ENCODE measurements at regions not wholly inside any gene's neighbourhood (a gene's known extent, or its start where the extent isn't known, plus 50 kb on each side); places are given as distances from the start of the nearest gene placed in this dataset.

DNA sequence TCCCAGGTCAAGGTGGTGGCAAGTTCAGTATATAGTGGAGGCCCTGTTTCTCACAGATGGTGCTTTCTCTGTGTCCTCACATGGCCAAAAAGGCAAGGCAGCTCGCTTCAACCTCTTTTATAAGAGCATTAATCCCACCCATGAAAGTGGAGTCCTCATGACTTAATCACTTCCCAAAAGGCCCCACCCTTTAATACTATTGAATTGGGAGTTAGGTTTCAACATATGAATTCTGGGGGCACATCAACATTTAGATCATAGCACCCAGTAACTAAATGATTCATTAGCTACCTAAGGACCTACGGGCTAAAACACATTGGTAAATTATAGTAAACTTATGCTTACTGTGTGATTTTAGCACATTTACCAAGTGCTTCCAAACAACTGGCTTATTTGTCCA, 317.9 kb downstream of the LTN1 start:
- Histone ChIP-seq H3K4me3 (ENCODE audit: low read length) (no peak overlapping the region), H3K27ac (ENCODE audit: low read depth, low read length) (no peak overlapping the region), H3K4me1 (ENCODE audit: insufficient read depth, low read length) (no peaks in the 10 kb centered on the region), H3K36me3 (ENCODE audit: insufficient read depth, low read length) (no peaks in the 10 kb centered on the region), H3K9me3 (ENCODE audit: insufficient read depth, low read depth, low read length) (0 out of 2 replicates have a peak, but pooled peaks cover 3% of the 10 kb centered on the region), H3K27me3 (ENCODE audit: insufficient read depth, low read length) (no peaks in the 10 kb centered on the region), H3K9ac (ENCODE audit: low read depth, low read length) (no peak overlapping the region)
- 94% methylated on average over 1 of the region's 2 CpGs for WGBS

DNA sequence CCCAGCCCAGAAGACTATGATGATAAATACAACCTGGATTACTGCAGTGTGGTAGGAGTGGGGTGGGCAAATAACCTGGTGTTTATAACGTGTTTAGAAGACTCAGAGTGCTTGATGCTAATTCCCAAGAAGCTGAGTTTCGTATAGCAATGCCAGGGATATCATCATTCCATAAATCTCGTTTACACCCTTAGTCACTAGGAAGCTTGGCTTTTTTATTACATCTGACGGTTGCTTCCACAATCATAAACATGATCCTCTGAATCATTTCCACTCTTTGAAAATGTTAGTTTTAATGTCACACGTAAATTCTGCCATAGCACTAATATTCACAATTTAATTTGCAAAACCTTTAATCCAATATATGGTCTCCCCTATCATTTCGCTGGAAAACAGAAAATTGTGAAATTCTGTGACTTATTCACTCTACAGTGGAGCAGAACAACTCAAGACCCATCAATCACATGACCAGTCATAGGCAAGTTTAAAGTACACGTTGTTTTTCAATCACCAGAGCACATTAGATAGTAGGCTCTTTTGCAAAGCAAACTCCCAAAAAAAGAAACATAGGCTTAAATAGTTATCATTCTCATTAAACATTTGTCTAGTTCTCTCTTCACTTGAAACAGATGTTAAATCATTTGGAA, 321.0 kb downstream of the LTN1 start:
- Histone ChIP-seq H3K4me1 (ENCODE audit: insufficient read depth, low read length) (no peaks in the 10 kb centered on the region), H3K9me3 (ENCODE audit: insufficient read depth, low read depth, low read length) (0 out of 2 replicates have a peak, but pooled peaks cover 3% of the 10 kb centered on the region), H3K36me3 (ENCODE audit: insufficient read depth, low read length) (no peaks in the 10 kb centered on the region), H3K4me3 (ENCODE audit: low read length) (no peak overlapping the region), H3K27ac (ENCODE audit: low read depth, low read length) (no peak overlapping the region), H3K9ac (ENCODE audit: low read depth, low read length) (no peak overlapping the region), H3K27me3 (ENCODE audit: insufficient read depth, low read length) (no peaks in the 10 kb centered on the region)
- WGBS, result 93% methylated on average over 7 of the region's 7 CpGs

DNA sequence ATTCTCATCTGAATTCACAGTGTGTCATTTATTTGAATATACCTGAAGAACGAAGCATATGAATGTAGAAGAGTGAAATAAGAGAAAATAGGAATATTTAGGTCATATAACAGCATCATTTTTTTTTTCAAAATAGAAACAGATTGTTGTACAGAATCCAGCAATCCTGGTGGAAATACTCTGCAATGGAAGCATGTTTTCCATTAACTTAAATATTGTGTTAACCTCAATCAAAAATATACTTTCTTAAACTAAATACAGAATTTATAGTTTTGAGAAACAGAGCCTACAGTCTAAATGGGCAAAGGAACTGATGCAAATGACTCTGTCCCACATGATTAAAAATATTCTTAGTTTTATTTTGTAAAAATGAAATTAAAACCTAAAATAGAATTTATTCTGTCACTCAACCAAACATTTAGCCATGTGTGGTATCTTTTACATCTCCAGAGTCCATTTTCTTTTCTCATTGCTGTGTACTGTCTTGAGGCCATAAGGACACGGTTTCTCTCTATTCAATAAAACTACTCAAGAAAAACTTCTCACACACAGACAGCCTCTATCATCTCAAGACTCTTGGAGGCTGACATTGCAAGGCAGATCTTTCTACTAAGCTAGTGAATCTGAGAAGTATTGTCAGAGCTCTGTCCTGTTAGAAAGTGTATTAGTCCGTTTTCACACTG, 322.6 kb downstream of the LTN1 start:
- Histone ChIP-seq H3K27ac (ENCODE audit: low read depth, low read length) (no peak overlapping the region), H3K36me3 (ENCODE audit: insufficient read depth, low read length) (no peaks in the 10 kb centered on the region), H3K4me3 (ENCODE audit: low read length) (no peak overlapping the region), H3K4me1 (ENCODE audit: insufficient read depth, low read length) (no peaks in the 10 kb centered on the region), H3K27me3 (ENCODE audit: insufficient read depth, low read length) (no peaks in the 10 kb centered on the region), H3K9ac (ENCODE audit: low read depth, low read length) (no peak overlapping the region), H3K9me3 (ENCODE audit: insufficient read depth, low read depth, low read length) (no peaks in the 10 kb centered on the region)
- WGBS, result 93% methylated on average over 2 of the region's 3 CpGs

DNA sequence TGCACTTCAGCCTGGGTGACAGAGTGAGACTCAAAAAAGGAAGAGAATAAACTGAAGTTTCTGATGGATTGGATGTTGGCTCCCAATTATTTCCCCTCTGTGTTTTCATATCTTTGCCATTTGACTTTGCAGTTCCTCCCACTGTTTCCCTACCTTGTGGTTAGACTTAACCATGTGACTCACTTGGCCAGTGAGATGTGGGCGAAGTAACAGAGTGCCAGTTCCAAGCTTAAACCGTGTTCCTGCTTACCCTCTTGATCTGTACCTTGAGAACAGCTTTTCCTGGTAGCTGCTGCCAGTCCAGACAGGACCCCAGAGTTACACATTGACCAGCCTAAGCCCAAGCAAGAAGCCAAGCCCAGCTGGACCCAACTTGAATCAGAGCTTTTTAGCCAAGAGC, 323.4 kb downstream of the LTN1 start:
- Histone ChIP-seq H3K27ac (ENCODE audit: low read depth, low read length) (no peak overlapping the region), H3K9me3 (ENCODE audit: insufficient read depth, low read depth, low read length) (no peaks in the 10 kb centered on the region)
- 91% methylated on average over 2 of the region's 2 CpGs for WGBS

DNA sequence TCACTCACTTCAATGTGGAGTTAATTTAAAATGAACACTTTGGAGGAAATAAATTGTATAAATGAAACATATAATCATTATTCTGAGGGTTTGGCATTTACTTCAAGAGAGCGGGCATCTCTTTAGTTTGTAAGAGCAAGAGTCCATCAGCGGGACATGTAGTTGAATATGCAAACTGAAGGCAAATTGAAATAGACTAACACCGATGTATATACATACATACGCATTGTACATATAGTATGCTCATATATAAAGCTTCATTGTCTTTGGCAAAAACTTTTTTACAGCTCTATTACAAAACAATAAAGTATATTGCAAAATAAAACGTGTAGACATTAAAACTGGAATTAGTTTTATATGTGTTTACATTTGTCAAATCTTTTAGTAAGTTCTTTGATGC, 328.9 kb downstream of the LTN1 start:
- Histone ChIP-seq H3K27me3 (ENCODE audit: insufficient read depth, low read length) (no peaks in the 10 kb centered on the region), H3K9ac (ENCODE audit: low read depth, low read length) (no peak overlapping the region), H3K4me1 (ENCODE audit: insufficient read depth, low read length) (no peaks in the 10 kb centered on the region), H3K4me3 (ENCODE audit: low read length) (no peak overlapping the region), H3K36me3 (ENCODE audit: insufficient read depth, low read length) (no peaks in the 10 kb centered on the region), H3K27ac (ENCODE audit: low read depth, low read length) (no peak overlapping the region), H3K9me3 (ENCODE audit: insufficient read depth, low read depth, low read length) (no peaks in the 10 kb centered on the region)
- WGBS, result 93% methylated on average over 2 of the region's 5 CpGs

More for the DNA sequence above, 323.4 kb downstream of the LTN1 start:
- Histone ChIP-seq H3K4me3 (ENCODE audit: low read length) (no peak overlapping the region), H3K36me3 (ENCODE audit: insufficient read depth, low read length) (no peaks in the 10 kb centered on the region), H3K27me3 (ENCODE audit: insufficient read depth, low read length) (no peaks in the 10 kb centered on the region), H3K4me1 (ENCODE audit: insufficient read depth, low read length) (no peaks in the 10 kb centered on the region), H3K9ac (ENCODE audit: low read depth, low read length) (no peak overlapping the region)

DNA sequence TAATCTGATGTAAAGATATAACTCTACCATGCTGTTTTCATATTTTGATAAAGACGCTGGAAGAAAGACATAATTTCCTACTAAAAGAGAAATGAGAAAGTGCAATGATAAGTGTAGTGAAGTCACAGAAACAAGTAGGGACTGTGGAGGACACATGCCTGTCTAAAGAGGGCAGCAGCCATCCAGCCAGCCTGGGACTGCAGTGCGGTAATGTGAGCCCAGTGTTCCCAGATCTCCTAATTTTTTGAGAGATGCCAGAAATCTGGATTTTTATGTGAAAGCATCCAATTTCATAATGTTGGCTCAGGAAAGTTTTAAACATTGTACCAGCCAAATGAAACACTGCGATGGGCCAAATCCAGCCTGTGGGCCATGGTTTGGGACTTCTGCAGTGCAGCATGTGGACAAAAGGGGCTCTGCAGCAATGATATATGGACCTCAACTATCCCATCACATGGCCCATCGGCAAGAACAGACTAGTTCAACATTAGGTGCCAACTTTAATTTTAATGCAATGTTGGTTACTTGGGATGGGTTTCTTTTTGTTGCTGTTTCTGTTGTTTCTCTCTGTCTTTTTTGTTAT, 329.5 kb downstream of the LTN1 start:
- Histone ChIP-seq H3K27ac (ENCODE audit: low read depth, low read length) (no peak overlapping the region), H3K36me3 (ENCODE audit: insufficient read depth, low read length) (no peaks in the 10 kb centered on the region), H3K9ac (ENCODE audit: low read depth, low read length) (no peak overlapping the region), H3K27me3 (ENCODE audit: insufficient read depth, low read length) (no peaks in the 10 kb centered on the region), H3K4me1 (ENCODE audit: insufficient read depth, low read length) (no peaks in the 10 kb centered on the region), H3K9me3 (ENCODE audit: insufficient read depth, low read depth, low read length) (no peaks in the 10 kb centered on the region), H3K4me3 (ENCODE audit: low read length) (no peak overlapping the region)
- WGBS, result 94% methylated on average over 3 of the region's 4 CpGs

DNA sequence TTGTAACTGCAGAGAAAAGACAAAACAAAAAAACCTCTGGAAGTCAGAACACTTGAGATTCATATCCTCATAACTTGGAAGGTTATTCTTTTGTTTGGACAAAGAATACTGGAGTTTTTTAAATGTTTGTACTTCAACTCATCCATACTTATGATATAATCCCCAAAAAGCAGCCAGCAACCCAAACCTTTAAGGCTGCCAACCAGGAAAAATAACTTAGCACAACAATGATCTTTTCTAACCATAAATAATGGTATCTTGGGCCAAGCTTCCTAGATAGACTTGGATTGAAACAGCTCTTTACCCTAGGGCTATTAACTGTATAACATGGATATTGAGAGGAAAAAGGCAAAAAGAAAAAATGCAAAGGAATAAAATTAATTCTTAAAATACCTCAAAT, 335.1 kb downstream of the LTN1 start:
- Histone ChIP-seq H3K9me3 (ENCODE audit: insufficient read depth, low read depth, low read length) (no peaks in the 10 kb centered on the region), H3K9ac (ENCODE audit: low read depth, low read length) (no peak overlapping the region), H3K27me3 (ENCODE audit: insufficient read depth, low read length) (no peaks in the 10 kb centered on the region), H3K4me3 (ENCODE audit: low read length) (no peak overlapping the region), H3K4me1 (ENCODE audit: insufficient read depth, low read length) (no peaks in the 10 kb centered on the region), H3K27ac (ENCODE audit: low read depth, low read length) (no peak overlapping the region), H3K36me3 (ENCODE audit: insufficient read depth, low read length) (no peaks in the 10 kb centered on the region)

DNA sequence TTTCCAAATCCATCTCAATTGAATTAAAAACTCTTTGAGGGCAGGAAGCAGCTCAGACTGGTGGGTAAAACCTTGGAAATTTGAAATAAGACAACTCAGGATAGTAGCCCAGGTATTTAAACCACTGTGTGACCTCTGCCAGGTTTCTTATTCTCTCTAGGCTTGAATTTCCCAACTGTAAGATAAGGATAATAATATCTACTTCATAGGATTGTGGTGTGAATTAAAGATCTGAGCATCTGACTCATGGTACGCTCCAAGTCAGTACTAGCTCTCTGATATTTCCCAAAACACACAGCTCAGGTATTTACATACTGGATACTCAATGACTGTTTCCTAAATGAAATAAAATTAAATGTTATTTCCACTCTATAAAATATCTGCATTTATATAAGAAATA, 337.2 kb downstream of the LTN1 start:
- WGBS, result no CpG with 5 or more reads among the region's 1 CpG
- no peak overlapping the region for H3K4me3 ChIP-seq (ENCODE audit: low read length)
- H3K27me3 ChIP-seq (ENCODE audit: insufficient read depth, low read length), result no peaks in the 10 kb centered on the region
- H3K27ac ChIP-seq (ENCODE audit: low read depth, low read length), result no peak overlapping the region
- H3K9me3 ChIP-seq (ENCODE audit: insufficient read depth, low read depth, low read length), result no peaks in the 10 kb centered on the region
- no peak overlapping the region for H3K9ac ChIP-seq (ENCODE audit: low read depth, low read length)
- H3K36me3 ChIP-seq (ENCODE audit: insufficient read depth, low read length), result no peaks in the 10 kb centered on the region
- H3K4me1 ChIP-seq (ENCODE audit: insufficient read depth, low read length), result no peaks in the 10 kb centered on the region

DNA sequence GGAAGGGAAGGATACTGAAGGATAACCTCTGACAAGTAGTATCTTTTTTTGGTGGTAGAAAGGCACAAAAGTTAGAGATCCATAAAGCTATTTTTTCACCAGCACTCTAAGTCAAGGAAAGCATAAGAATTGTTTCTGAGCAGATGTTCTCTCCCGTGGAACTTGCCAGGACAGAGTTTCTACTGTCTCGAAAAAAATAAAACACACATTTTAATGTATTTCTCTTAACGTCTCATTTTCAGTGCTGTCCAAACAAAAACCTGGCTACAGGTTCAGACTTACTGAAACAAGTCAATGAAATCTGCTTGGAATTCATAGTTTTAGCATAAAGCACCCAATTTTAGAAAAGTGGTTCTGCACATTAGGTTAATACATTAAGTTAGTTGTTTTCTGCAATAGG, 338.3 kb downstream of the LTN1 start:
- 93% methylated on average over 3 of the region's 3 CpGs for WGBS

DNA sequence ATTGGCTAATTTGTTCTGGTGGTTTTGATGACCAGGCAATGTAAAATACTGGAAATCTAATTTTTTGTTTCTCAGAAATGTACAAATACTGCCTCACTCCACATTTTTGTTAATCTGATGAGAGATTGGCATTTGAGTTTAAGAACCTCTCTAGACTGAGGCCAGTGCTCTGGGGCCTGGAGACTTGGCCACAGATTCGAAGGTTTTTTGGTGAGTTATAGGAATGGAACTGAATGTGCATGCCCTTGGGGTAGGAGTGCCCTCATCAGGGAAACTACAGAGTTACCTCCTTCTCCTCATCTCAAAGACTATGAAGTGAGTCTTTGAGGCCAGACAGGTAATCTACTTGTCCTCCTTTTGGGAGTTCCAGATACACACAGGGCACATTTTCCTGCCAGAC, 347.9 kb downstream of the LTN1 start:
- Histone ChIP-seq H3K27ac (ENCODE audit: low read depth, low read length) (no peak overlapping the region), H3K9ac (ENCODE audit: low read depth, low read length) (no peak overlapping the region), H3K4me3 (ENCODE audit: low read length) (no peak overlapping the region), H3K36me3 (ENCODE audit: insufficient read depth, low read length) (no peaks in the 10 kb centered on the region), H3K4me1 (ENCODE audit: insufficient read depth, low read length) (peaks cover 6% of the 10 kb centered on the region; the same call in 1 of the 2 replicates), H3K27me3 (ENCODE audit: insufficient read depth, low read length) (no peaks in the 10 kb centered on the region), H3K9me3 (ENCODE audit: insufficient read depth, low read depth, low read length) (no peaks in the 10 kb centered on the region)
- 88% methylated on average over 1 of the region's 1 CpG for WGBS

More for the DNA sequence above, 338.3 kb downstream of the LTN1 start:
- no peak overlapping the region for H3K9ac ChIP-seq (ENCODE audit: low read depth, low read length)
- H3K27me3 ChIP-seq (ENCODE audit: insufficient read depth, low read length), result no peaks in the 10 kb centered on the region
- H3K36me3 ChIP-seq (ENCODE audit: insufficient read depth, low read length), result no peaks in the 10 kb centered on the region
- no peaks in the 10 kb centered on the region for H3K4me1 ChIP-seq (ENCODE audit: insufficient read depth, low read length)
- H3K9me3 ChIP-seq (ENCODE audit: insufficient read depth, low read depth, low read length), result no peaks in the 10 kb centered on the region
- H3K27ac ChIP-seq (ENCODE audit: low read depth, low read length), result no peak overlapping the region
- H3K4me3 ChIP-seq (ENCODE audit: low read length), result no peak overlapping the region

DNA sequence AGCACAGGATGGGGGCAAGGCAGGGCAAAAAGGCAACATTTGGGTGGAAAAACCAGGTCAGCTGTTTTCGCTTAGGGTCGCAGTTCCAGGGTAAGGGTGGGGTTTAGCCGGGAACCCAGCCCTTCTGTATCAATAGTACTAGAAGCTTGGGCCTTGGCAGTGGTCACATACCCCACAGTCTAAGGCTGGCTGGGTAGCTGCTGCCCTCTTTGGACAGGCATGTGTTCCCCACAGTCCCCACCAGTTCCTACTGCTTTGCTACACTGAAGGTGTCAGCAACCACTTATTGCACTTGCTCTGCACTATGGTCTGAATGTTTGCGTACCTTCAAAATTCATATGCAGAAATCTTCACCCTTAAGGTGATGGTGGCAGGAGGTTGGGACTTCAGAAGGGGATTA, 349.8 kb downstream of the LTN1 start:
- no peak overlapping the region for H3K9ac ChIP-seq (ENCODE audit: low read depth, low read length)
- no peak overlapping the region for H3K4me3 ChIP-seq (ENCODE audit: low read length)
- H3K27ac ChIP-seq (ENCODE audit: low read depth, low read length), result no peak overlapping the region
- WGBS, result 98% methylated on average over 4 of the region's 4 CpGs
- H3K4me1 ChIP-seq (ENCODE audit: insufficient read depth, low read length), result peaks cover 6% of the 10 kb centered on the region; the same call in 1 of the 2 replicates
- no peaks in the 10 kb centered on the region for H3K27me3 ChIP-seq (ENCODE audit: insufficient read depth, low read length)
- no peaks in the 10 kb centered on the region for H3K9me3 ChIP-seq (ENCODE audit: insufficient read depth, low read depth, low read length)
- H3K36me3 ChIP-seq (ENCODE audit: insufficient read depth, low read length), result no peaks in the 10 kb centered on the region
